Thyroid gland (tissue), 4 donors: ENCODE measurements at regions not wholly inside any gene's neighbourhood (a gene's known extent, or its start where the extent isn't known, plus 50 kb on each side); places are given as distances from the start of the nearest gene placed in this dataset.

ENCODE experiments used
- DNase-seq, 2 donors: peaks; one replicate each; pipeline ENCODE4 v3.0.0-alpha.2; 2019
- H3K27ac ChIP-seq, 3 donors: fragments of 200-600 bp; sonication (generic); 1 replicate in 2 of 3; 2 replicates in 1 of 3; pipeline ENCODE4 v1.5.1; 2016 to 2019; ENCODE audit warnings: mild to moderate bottlenecking in 1 of 3, moderate library complexity in 1 of 3
- H3K27me3 ChIP-seq: fragments of 200-600 bp; sonication (generic); one replicate; pipeline ENCODE4 v1.5.1; 2019
- H3K36me3 ChIP-seq, 2 donors: fragments of 200-600 bp; sonication (generic); one replicate each; pipeline ENCODE4 v1.5.1; 2016 to 2019
- H3K4me1 ChIP-seq, 2 donors: fragments of 200-600 bp; sonication (generic); one replicate each; pipeline ENCODE4 v1.5.1; 2017 to 2019
- H3K4me3 ChIP-seq, 3 donors: fragments of 200-600 bp; sonication (generic); replicated peaks in 1 of 3; 1 replicate in 2 of 3; 2 replicates in 1 of 3; pipeline ENCODE4 v1.5.1; 2016; ENCODE audit warnings: mild to moderate bottlenecking in 1 of 3
- H3K9me3 ChIP-seq: fragments of 200-600 bp; sonication (generic); one replicate; pipeline ENCODE4 v1.5.1; 2017
- CTCF ChIP-seq, 6 experiments: fragments of 200-600 bp in 3 of 6; fragments of 450-650 bp in 3 of 6; sonication (generic) in 3 of 6; IDR thresholded peaks; one replicate each; pipeline ENCODE4 v1.5.1; 2016 to 2019; ENCODE audit warnings: antibody characterized with exemption in 6 of 6, mild to moderate bottlenecking in 2 of 6, inconsistent platforms in 1 of 6, moderate library complexity in 1 of 6
- POLR2A ChIP-seq, 2 donors: fragments of 450-650 bp; IDR thresholded peaks; one replicate each; pipeline ENCODE4 v1.6.1; 2017; ENCODE audit warnings: antibody characterized with exemption in 2 of 2, mild to moderate bottlenecking in 2 of 2, moderate library complexity in 1 of 2
- WGBS, 2 donors: methylation state at CpG; one replicate each; pipeline ENCODE4 v1.1.5; 2017; 5-methylcytosine and 5-hydroxymethylcytosine counted together
- intact Hi-C: fragments of 100-400 bp; cut with DNase I; formaldehyde crosslinking; loops from one replicate; pipeline ENCODE4 v1.15.1; 2023

DNA sequence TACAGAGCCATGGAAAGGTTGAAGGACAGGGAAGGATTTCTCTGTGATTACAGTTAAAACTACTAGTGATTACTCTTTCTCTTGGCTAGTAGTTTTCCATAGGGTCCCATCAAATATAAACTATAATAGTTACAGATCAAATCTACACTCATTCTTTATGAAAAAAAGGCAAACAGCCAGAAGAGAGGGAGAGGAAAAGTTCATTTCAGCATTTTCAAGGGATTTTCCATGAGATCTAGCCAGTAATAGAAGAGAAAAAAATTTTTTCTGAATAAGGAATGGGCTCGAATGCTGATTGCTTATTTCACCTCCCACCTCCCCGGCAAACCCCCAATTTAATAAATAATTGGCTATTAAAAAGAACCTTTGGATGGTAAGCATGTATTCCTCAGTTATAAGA, 74.8 kb upstream of the BLID start:
- TF ChIP-seq CTCF (IDR thresholded peaks at IDR 0.05) (no peak), POLR2A (IDR thresholded peaks at IDR 0.05) (no peak)
- WGBS, 2 donors: 73 to 94% methylated on average over 2 of the region's 2 CpGs
- no peak overlapping the region for H3K4me3 ChIP-seq
- intact Hi-C loops: no loop called here
- no peaks in the 10 kb centered on the region for H3K36me3 ChIP-seq
- H3K4me1 ChIP-seq: peaks cover 21 to 23% of the 10 kb centered on the region in 2 donors
- no peaks in the 10 kb centered on the region for H3K9me3 ChIP-seq
- no peaks in the 10 kb centered on the region for H3K27me3 ChIP-seq
- no peak for DNase-seq
- H3K27ac ChIP-seq: no peak overlapping the region

DNA sequence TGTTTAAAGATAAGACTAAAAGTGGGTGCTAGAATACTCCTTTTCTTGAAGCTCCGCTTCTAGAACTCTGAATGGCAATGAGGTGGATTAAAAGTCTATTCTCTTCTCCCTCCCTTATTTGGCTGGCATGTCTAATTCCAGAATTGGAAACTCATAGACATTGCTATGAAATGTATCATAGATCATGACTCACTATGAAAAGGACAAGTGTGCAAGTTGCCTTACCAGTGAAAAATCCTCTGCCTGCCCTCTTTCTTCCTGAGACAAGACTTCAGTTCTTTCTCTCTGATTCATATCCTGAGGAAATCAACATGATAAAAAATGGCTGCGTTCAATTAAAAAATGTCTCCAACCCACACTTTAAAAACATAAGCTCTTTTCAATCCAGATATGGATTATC, 73.2 kb upstream of the BLID start:
- Histone ChIP-seq H3K4me3 (no peak overlapping the region), H3K4me1 (peaks cover 21 to 23% of the 10 kb centered on the region in 2 donors), H3K27ac (peak overlapping the region in 2 of 3 donors; percentile 26 to 28), H3K27me3 (no peaks in the 10 kb centered on the region), H3K9me3 (no peaks in the 10 kb centered on the region), H3K36me3 (no peaks in the 10 kb centered on the region)
- no peak for DNase-seq
- WGBS, 2 donors: 75 to 82% methylated on average over 2 of the region's 2 CpGs
- TF ChIP-seq POLR2A (IDR thresholded peaks at IDR 0.05) (no peak), CTCF (IDR thresholded peaks at IDR 0.05) (no peak)
- intact Hi-C loops: no loop called here

DNA sequence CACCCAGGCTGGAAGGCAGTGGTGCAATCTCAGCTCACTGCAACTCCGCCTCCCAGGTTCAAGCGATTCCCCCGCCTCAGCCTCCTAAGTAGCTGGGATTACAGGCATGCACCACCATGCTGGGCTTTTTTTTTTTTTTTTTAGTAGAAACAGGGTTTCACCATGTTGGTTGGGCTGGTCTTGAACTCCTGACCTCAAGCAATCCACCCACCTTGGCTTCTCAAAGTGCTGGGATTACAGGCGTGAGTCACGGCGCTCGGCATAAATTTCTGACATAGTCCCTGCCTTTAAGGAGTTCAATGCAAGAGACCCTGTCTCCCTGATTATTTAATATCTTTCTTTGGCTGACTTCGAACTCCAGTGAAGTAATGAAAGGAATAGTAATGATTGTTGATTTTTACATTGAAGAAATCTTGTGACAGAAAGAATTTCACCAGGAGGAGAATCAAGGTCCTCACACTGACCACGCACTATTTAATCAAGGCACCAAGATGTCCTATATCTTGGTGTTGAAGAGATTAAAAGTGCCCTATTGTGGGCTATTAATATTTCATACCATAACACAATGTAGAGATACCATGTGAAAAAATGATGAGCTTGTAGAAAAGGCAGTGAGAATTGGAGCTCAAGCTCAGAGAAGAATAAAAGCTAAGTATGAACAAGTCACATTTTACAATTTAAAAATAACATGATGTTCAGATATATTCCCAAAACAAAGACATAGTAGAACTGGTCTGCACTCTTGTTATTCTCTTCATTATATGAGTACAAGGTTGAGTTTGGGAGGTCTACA, 71.6 kb upstream of the BLID start:
- Histone ChIP-seq H3K9me3 (no peaks in the 10 kb centered on the region), H3K4me3 (no peak overlapping the region), H3K4me1 (peaks cover 14 to 23% of the 10 kb centered on the region in 2 donors), H3K27me3 (no peaks in the 10 kb centered on the region), H3K36me3 (no peaks in the 10 kb centered on the region), H3K27ac (peak overlapping the region in 1 of 3 donors; percentile 28)
- DNase-seq: no peak
- 95 to 100% methylated on average over 9 of the region's 9 CpGs for WGBS, 2 donors
- intact Hi-C loops: no loop called here
- TF ChIP-seq CTCF (IDR thresholded peaks at IDR 0.05) (no peak), POLR2A (IDR thresholded peaks at IDR 0.05) (no peak)

GRCh38 chr11:122186439-122187080, 70.5 kb upstream of the BLID start:
- TF ChIP-seq POLR2A (IDR thresholded peaks at IDR 0.05) (no peak), CTCF (IDR thresholded peaks at IDR 0.05) (no peak)
- intact Hi-C loops: no loop called here
- Histone ChIP-seq H3K4me1 (peaks cover 4 to 13% of the 10 kb centered on the region in 2 donors), H3K36me3 (no peaks in the 10 kb centered on the region), H3K27ac (no peak overlapping the region), H3K4me3 (no peak overlapping the region), H3K9me3 (no peaks in the 10 kb centered on the region), H3K27me3 (no peaks in the 10 kb centered on the region)
- no peak for DNase-seq
- 85 to 89% methylated on average over 3 of the region's 3 CpGs for WGBS, 2 donors

DNA sequence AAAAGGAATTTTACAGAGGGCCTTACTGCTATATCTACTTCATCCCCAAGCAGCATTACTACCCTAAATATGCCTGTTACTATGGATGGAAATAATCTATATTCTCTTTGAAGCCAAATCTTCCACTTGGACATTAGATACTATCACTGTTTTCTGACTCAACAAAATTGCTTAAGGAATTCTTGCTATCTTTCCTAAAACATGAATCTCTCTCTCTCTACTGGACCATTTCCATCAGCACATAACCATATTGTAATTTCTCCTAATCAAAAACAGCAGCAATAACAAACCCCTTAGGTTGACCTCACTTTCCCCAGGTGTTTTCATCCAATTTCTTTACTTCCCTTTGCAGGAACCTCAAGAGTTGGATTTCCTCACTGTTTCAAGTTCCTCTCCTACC, 67.9 kb upstream of the BLID start:
- intact Hi-C loops: no loop called here
- no peak overlapping the region for H3K27ac ChIP-seq
- TF ChIP-seq CTCF (IDR thresholded peaks at IDR 0.05): no peak
- TF ChIP-seq POLR2A (IDR thresholded peaks at IDR 0.05): no peak

More for the DNA sequence above, 67.9 kb upstream of the BLID start:
- H3K27me3 ChIP-seq: no peaks in the 10 kb centered on the region
- H3K9me3 ChIP-seq: no peaks in the 10 kb centered on the region
- H3K4me3 ChIP-seq: no peak overlapping the region
- H3K4me1 ChIP-seq: peaks cover 14 to 20% of the 10 kb centered on the region in 2 donors
- H3K36me3 ChIP-seq: no peaks in the 10 kb centered on the region
- no peak for DNase-seq
